ENCODE measurements at regions not wholly inside any gene's neighbourhood (a gene's known extent, or its start where the extent isn't known, plus 50 kb on each side); places are given as distances from the start of the nearest gene placed in this dataset.

- TF ChIP-seq POLR2AphosphoS5 (IDR thresholded peaks at IDR 0.05) (no peak), CTCF (IDR thresholded peaks at IDR 0.05) (no peak), POLR2A (IDR thresholded peaks at IDR 0.05) (no peak)
Observed at GRCh38 chr4:157996061-157997028, 176.5 kb downstream of the GASK1B start.

Data from prostate gland (tissue), 2 donors.